C4-2B (cell line): ENCODE measurements at regions not wholly inside any gene's neighbourhood (a gene's known extent, or its start where the extent isn't known, plus 50 kb on each side); places are given as distances from the start of the nearest gene placed in this dataset.

Experiments
- CTCF ChIP-seq: fragments of 450-650 bp; conservative IDR thresholded peaks from 2 replicates; pipeline ENCODE4 v1.5.1; 2017; ENCODE audit warnings: mild to moderate bottlenecking
- ZFX ChIP-seq: fragments of 450-650 bp; IDR thresholded peaks from 2 replicates; pipeline ENCODE4 v1.6.1; 2017

GRCh38 chr6:30397697-30398096, 52.7 kb downstream of the RPP21 start:
- no peak for TF ChIP-seq CTCF
- TF ChIP-seq ZFX: no peak
